ENCODE measurements at regions not wholly inside any gene's neighbourhood (a gene's known extent, or its start where the extent isn't known, plus 50 kb on each side); places are given as distances from the start of the nearest gene placed in this dataset.

- TF ChIP-seq, protein P1, sequence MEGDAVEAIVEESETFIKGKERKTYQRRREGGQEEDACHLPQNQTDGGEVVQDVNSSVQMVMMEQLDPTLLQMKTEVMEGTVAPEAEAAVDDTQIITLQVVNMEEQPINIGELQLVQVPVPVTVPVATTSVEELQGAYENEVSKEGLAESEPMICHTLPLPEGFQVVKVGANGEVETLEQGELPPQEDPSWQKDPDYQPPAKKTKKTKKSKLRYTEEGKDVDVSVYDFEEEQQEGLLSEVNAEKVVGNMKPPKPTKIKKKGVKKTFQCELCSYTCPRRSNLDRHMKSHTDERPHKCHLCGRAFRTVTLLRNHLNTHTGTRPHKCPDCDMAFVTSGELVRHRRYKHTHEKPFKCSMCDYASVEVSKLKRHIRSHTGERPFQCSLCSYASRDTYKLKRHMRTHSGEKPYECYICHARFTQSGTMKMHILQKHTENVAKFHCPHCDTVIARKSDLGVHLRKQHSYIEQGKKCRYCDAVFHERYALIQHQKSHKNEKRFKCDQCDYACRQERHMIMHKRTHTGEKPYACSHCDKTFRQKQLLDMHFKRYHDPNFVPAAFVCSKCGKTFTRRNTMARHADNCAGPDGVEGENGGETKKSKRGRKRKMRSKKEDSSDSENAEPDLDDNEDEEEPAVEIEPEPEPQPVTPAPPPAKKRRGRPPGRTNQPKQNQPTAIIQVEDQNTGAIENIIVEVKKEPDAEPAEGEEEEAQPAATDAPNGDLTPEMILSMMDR (IDR thresholded peaks at IDR 0.05) = no peak
- TF ChIP-seq POLR2A (IDR thresholded peaks at IDR 0.05) = no peak
Observed at GRCh38 chr7:142698429-142698828, 50.8 kb upstream of the PRSS1 start.
